CD4-positive, alpha-beta T cell (primary cell): ENCODE measurements at regions not wholly inside any gene's neighbourhood (a gene's known extent, or its start where the extent isn't known, plus 50 kb on each side); places are given as distances from the start of the nearest gene placed in this dataset.

ENCODE experiments used
- ATAC-seq: fragments of 200-7000 bp; cut with Tn5 transposase; one replicate; pipeline ENCODE4 v1.10.0; 2022; ENCODE audit warnings: mild to moderate bottlenecking; ENCODE audit not compliant: poor library complexity
- CTCF ChIA-PET: fragments of 350-600 bp; sonication (Branson Sonifier 250); formaldehyde crosslinking; loops from one replicate; lab custom pipeline; 2021; ENCODE audit warnings: antibody characterized with exemption, inconsistent platforms; lab: Charles Lee
- POLR2A ChIA-PET: fragments of 350-600 bp; sonication (Branson Sonifier 250); formaldehyde crosslinking; loops from one replicate; lab custom pipeline; 2021; ENCODE audit warnings: antibody characterized with exemption, inconsistent platforms; lab: Charles Lee
- DNase-seq, 14 experiments: peaks; one replicate each; pipeline ENCODE4 v3.0.0-alpha.2; 2013 to 2020; ENCODE audit warnings: mixed read lengths in 2 of 14
- H3K27ac ChIP-seq, 2 donors: one replicate each; pipeline versions ENCODE4 v1.5.1 to v1.7.0; 2013; ENCODE audit warnings: low read length in 2 of 2, low read depth in 1 of 2, mild to moderate bottlenecking in 1 of 2
- H3K27me3 ChIP-seq, 2 experiments: 1 replicate in 1 of 2; 2 replicates in 1 of 2; pipeline versions ENCODE4 v1.6.1 to v1.7.0; 2013; ENCODE audit warnings: low read length in 2 of 2, control low read depth in 1 of 2, mild to moderate bottlenecking in 1 of 2, moderate library complexity in 1 of 2; ENCODE audit not compliant: insufficient read depth in 2 of 2, control insufficient read depth in 1 of 2
- H3K36me3 ChIP-seq: one replicate; pipeline ENCODE4 v1.6.1; 2013; ENCODE audit warnings: low read length, control low read depth; ENCODE audit not compliant: insufficient read depth
- H3K4me1 ChIP-seq: one replicate; pipeline ENCODE4 v1.6.1; 2013; ENCODE audit warnings: low read length, control low read depth; ENCODE audit not compliant: insufficient read depth
- H3K4me3 ChIP-seq: one replicate; pipeline ENCODE4 v1.5.1; 2013; ENCODE audit warnings: mild to moderate bottlenecking, low read length, moderate library complexity
- H3K9me3 ChIP-seq, 2 experiments: 1 replicate in 1 of 2; 2 replicates in 1 of 2; pipeline versions ENCODE4 v1.6.1 to v1.7.0; 2013; ENCODE audit warnings: low read length in 2 of 2, mild to moderate bottlenecking in 2 of 2, control low read depth in 1 of 2, moderate library complexity in 1 of 2; ENCODE audit not compliant: control insufficient read depth in 1 of 2, insufficient read depth in 1 of 2
- H3K27ac Mint-ChIP-seq: one replicate; pipeline ENCODE4 v1.8.0; 2020; ENCODE audit warnings: mixed read lengths
- H3K27me3 Mint-ChIP-seq: one replicate; pipeline ENCODE4 v1.8.0; 2021; ENCODE audit warnings: mixed read lengths
- H3K36me3 Mint-ChIP-seq: one replicate; pipeline ENCODE4 v1.8.0; 2021; ENCODE audit warnings: low read depth, mixed read lengths
- H3K4me1 Mint-ChIP-seq: one replicate; pipeline ENCODE4 v1.8.0; 2021; ENCODE audit warnings: low read depth, mixed read lengths
- H3K4me3 Mint-ChIP-seq: one replicate; pipeline ENCODE4 v1.8.0; 2020; ENCODE audit warnings: mild to moderate bottlenecking, mixed read lengths
- H3K9me3 Mint-ChIP-seq: one replicate; pipeline ENCODE4 v1.8.0; 2020; ENCODE audit warnings: mixed read lengths
- intact Hi-C, 2 experiments: fragments of 100-400 bp; cut with DNase I in 1 of 2; cut with micrococcal nuclease in 1 of 2; formaldehyde crosslinking; loops; one replicate each; pipeline versions ENCODE4 v1.15.1 to v1.9.0; 2023 to 2025; cut with DNase I, micrococcal nuclease
- TF ChIP-seq, protein P1 (sequence below): fragments of 200-600 bp; IDR thresholded peaks from one replicate; pipeline ENCODE4 v1.8.0; 2022; ENCODE audit warnings: antibody characterized with exemption, mild to moderate bottlenecking

DNA sequence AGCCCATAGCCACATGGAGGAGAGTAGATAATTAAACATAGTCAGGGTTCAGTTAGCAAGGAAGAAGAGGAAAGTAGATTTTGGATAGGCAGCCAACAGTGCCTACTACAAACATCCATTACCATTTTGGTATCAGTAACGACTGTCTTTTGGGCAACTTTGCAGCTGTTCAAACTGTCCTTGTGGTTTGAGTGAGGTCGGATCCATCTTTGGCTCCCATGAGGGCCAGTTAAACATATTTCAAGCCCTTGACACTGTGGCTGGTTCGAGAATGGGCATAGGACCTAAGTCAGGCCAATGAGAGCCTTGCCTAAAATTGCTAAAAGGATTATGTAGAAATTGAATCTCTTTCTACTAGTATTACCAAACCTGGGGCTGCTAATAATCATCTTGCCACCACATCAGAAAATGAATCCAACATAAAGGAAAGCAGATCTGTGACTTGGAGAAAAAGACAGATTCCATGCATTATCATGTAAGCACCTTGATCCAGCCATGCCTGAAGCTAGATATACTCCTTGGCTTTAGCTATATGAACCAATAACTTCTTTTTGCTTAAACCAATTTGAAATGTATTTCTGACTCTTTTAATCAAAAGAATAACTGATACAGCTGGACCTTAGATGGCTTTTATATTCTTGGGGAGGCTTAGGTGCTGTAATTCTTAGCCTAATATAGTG, 75.0 kb upstream of the STAM2 start:
- no peak overlapping the region for H3K4me3 Mint-ChIP-seq
- ChIA-PET POLR2A (no interaction called here), CTCF (no interaction called here)
- H3K36me3 Mint-ChIP-seq, result no peaks in the 10 kb centered on the region
- no peak overlapping the region for H3K27ac Mint-ChIP-seq
- H3K27me3 Mint-ChIP-seq, result peaks cover 22% of the 10 kb centered on the region
- peaks cover 0 to 3% of the 10 kb centered on the region in 2 experiments for H3K9me3 ChIP-seq
- H3K4me1 Mint-ChIP-seq, result no peaks in the 10 kb centered on the region
- TF ChIP-seq, protein P1, sequence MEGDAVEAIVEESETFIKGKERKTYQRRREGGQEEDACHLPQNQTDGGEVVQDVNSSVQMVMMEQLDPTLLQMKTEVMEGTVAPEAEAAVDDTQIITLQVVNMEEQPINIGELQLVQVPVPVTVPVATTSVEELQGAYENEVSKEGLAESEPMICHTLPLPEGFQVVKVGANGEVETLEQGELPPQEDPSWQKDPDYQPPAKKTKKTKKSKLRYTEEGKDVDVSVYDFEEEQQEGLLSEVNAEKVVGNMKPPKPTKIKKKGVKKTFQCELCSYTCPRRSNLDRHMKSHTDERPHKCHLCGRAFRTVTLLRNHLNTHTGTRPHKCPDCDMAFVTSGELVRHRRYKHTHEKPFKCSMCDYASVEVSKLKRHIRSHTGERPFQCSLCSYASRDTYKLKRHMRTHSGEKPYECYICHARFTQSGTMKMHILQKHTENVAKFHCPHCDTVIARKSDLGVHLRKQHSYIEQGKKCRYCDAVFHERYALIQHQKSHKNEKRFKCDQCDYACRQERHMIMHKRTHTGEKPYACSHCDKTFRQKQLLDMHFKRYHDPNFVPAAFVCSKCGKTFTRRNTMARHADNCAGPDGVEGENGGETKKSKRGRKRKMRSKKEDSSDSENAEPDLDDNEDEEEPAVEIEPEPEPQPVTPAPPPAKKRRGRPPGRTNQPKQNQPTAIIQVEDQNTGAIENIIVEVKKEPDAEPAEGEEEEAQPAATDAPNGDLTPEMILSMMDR, result no peak
- H3K27ac ChIP-seq, result no peak overlapping the region
- H3K4me3 ChIP-seq, result no peak overlapping the region
- no peaks in the 10 kb centered on the region for H3K9me3 Mint-ChIP-seq
- intact Hi-C loops, result no loop called here
- ATAC-seq (no peak), DNase-seq (no peak)
- H3K27me3 ChIP-seq, result peaks cover 0 to 4% of the 10 kb centered on the region in 2 experiments
- H3K36me3 ChIP-seq, result no peaks in the 10 kb centered on the region
- no peaks in the 10 kb centered on the region for H3K4me1 ChIP-seq

DNA sequence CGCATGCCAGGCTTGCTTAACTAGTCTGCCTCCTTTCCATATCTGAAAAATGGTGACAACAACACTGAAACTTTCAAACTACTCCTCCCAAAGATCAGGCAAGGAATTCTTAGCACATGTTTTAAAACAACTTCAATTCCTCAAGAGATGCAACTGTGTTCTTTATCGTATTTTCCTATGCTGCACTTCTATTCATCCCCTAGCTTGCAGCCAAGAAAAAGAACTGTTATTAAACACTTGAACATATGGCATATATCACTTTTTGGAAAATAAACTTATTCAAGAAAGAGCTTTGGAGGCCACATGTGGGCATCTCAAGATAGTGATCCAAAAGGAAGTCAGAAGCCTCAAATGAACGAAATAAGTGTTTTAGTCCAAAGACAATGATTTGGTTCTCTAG, 75.6 kb upstream of the STAM2 start:
- no peak overlapping the region for H3K4me3 ChIP-seq
- no peaks in the 10 kb centered on the region for H3K9me3 Mint-ChIP-seq
- no peak overlapping the region for H3K27ac ChIP-seq
- H3K4me3 Mint-ChIP-seq, result no peak overlapping the region
- H3K27me3 ChIP-seq, result peaks cover 0 to 4% of the 10 kb centered on the region in 2 experiments
- TF ChIP-seq, protein P1, result no peak
- ChIA-PET CTCF (no interaction called here), POLR2A (no interaction called here)
- H3K27ac Mint-ChIP-seq, result no peak overlapping the region
- no peaks in the 10 kb centered on the region for H3K4me1 ChIP-seq
- peaks cover 0 to 3% of the 10 kb centered on the region in 2 experiments for H3K9me3 ChIP-seq
- H3K4me1 Mint-ChIP-seq, result no peaks in the 10 kb centered on the region
- DNase-seq, result no peak
- H3K36me3 Mint-ChIP-seq, result no peaks in the 10 kb centered on the region
- H3K36me3 ChIP-seq, result no peaks in the 10 kb centered on the region
- peaks cover 15% of the 10 kb centered on the region for H3K27me3 Mint-ChIP-seq
- intact Hi-C loops, result no loop called here
- no peak for ATAC-seq

DNA sequence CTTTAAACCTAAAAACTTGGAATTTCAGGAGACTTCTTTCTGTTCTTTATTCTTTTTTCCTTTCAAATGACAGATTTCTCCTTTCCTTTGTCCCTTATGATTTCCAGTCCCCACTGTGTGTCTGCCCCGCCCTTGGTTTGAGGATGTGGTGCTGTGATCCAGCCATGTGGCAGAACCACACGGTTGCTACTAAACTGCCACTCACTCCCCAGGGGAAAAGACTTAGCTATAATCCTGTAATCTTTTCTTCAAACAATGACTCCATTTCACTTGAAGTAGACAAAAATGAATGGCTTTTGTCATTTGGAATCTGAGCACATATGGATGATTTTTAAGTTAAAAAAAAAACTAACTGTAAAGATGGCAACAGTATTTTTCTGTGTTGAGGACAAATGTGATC, 76.2 kb upstream of the STAM2 start:
- no peak overlapping the region for H3K27ac ChIP-seq
- POLR2A ChIA-PET, result no interaction called here
- Mint-ChIP-seq H3K27me3 (peaks cover 14% of the 10 kb centered on the region), H3K27ac (no peak overlapping the region), H3K4me1 (no peaks in the 10 kb centered on the region), H3K9me3 (no peaks in the 10 kb centered on the region), H3K4me3 (no peak overlapping the region), H3K36me3 (no peaks in the 10 kb centered on the region)
- CTCF ChIA-PET, result no interaction called here
- no peak overlapping the region for H3K4me3 ChIP-seq
- TF ChIP-seq, protein P1, result no peak
- DNase-seq, result no peak
- no peaks in the 10 kb centered on the region for H3K36me3 ChIP-seq
- H3K9me3 ChIP-seq, result peaks cover 0 to 3% of the 10 kb centered on the region in 2 experiments
- intact Hi-C loops, result no loop called here
- peaks cover 0 to 4% of the 10 kb centered on the region in 2 experiments for H3K27me3 ChIP-seq
- H3K4me1 ChIP-seq, result no peaks in the 10 kb centered on the region
- no peak for ATAC-seq
